ENCODE measurements at regions not wholly inside any gene's neighbourhood (a gene's known extent, or its start where the extent isn't known, plus 50 kb on each side); places are given as distances from the start of the nearest gene placed in this dataset.

GRCh38 chr5:2615917-2616316 lies 135.6 kb downstream of the IRX2 start:
- TF ChIP-seq CTCF (IDR thresholded peaks at IDR 0.05) = no peak
- ATAC-seq (ENCODE audit: insufficient number of reproducible peaks, low FRiP score, low read depth) = no peak
- H3K9me3 ChIP-seq = no peaks in the 10 kb centered on the region
- no peak overlapping the region for H3K4me3 ChIP-seq
- no peaks in the 10 kb centered on the region for H3K4me1 ChIP-seq (ENCODE audit: control insufficient read depth in 1 of 2, low read depth in 2 of 2)
- no peaks in the 10 kb centered on the region for H3K27me3 ChIP-seq (replicated peaks; ENCODE audit: insufficient read depth)
- no peak for DNase-seq (ENCODE audit: low spot score)
- H3K36me3 ChIP-seq = no peaks in the 10 kb centered on the region
- no peak overlapping the region for H3K27ac ChIP-seq

- no peaks in the 10 kb centered on the region for H3K4me1 ChIP-seq (ENCODE audit: control insufficient read depth in 1 of 2, low read depth in 2 of 2)
These were observed 136.9 kb downstream of the IRX2 start for GRCh38 chr5:2614571-2614970.

GRCh38 chr5:2611659-2612058 lies 139.8 kb downstream of the IRX2 start:
- no peak overlapping the region for H3K4me3 ChIP-seq
- H3K27me3 ChIP-seq (replicated peaks; ENCODE audit: insufficient read depth) = no peaks in the 10 kb centered on the region
- no peaks in the 10 kb centered on the region for H3K9me3 ChIP-seq
- no peaks in the 10 kb centered on the region for H3K4me1 ChIP-seq (ENCODE audit: control insufficient read depth in 1 of 2, low read depth in 2 of 2)
- no peak for ATAC-seq (ENCODE audit: insufficient number of reproducible peaks, low FRiP score, low read depth)
- H3K36me3 ChIP-seq = no peaks in the 10 kb centered on the region
- TF ChIP-seq CTCF (IDR thresholded peaks at IDR 0.05) = no peak
- no peak overlapping the region for H3K27ac ChIP-seq
- no peak for DNase-seq (ENCODE audit: low spot score)

More at GRCh38 chr5:2614571-2614970, 136.9 kb downstream of the IRX2 start:
- no peak for TF ChIP-seq CTCF (IDR thresholded peaks at IDR 0.05)
- Histone ChIP-seq H3K27ac (no peak overlapping the region), H3K4me3 (no peak overlapping the region), H3K36me3 (no peaks in the 10 kb centered on the region), H3K27me3 (replicated peaks; ENCODE audit: insufficient read depth) (no peaks in the 10 kb centered on the region), H3K9me3 (no peaks in the 10 kb centered on the region)
- DNase-seq (ENCODE audit: low spot score) = no peak
- ATAC-seq (ENCODE audit: insufficient number of reproducible peaks, low FRiP score, low read depth) = no peak

GRCh38 chr5:2610986-2611385 lies 140.5 kb downstream of the IRX2 start:
- ATAC-seq (ENCODE audit: insufficient number of reproducible peaks, low FRiP score, low read depth) (no peak), DNase-seq (ENCODE audit: low spot score) (no peak)
- no peak overlapping the region for H3K4me3 ChIP-seq
- H3K4me1 ChIP-seq (ENCODE audit: control insufficient read depth in 1 of 2, low read depth in 2 of 2) = no peaks in the 10 kb centered on the region
- H3K27ac ChIP-seq = no peak overlapping the region
- no peak for TF ChIP-seq CTCF (IDR thresholded peaks at IDR 0.05)
- no peaks in the 10 kb centered on the region for H3K27me3 ChIP-seq (replicated peaks; ENCODE audit: insufficient read depth)
- H3K9me3 ChIP-seq = no peaks in the 10 kb centered on the region
- H3K36me3 ChIP-seq = no peaks in the 10 kb centered on the region

GRCh38 chr5:2608391-2608790 lies 143.1 kb downstream of the IRX2 start:
- DNase-seq (ENCODE audit: low spot score) = no peak
- H3K9me3 ChIP-seq = no peaks in the 10 kb centered on the region
- ATAC-seq (ENCODE audit: insufficient number of reproducible peaks, low FRiP score, low read depth) = no peak
- TF ChIP-seq CTCF (IDR thresholded peaks at IDR 0.05) = no peak
- H3K4me3 ChIP-seq = no peak overlapping the region
- no peak overlapping the region for H3K27ac ChIP-seq
- no peaks in the 10 kb centered on the region for H3K4me1 ChIP-seq (ENCODE audit: control insufficient read depth in 1 of 2, low read depth in 2 of 2)
- no peaks in the 10 kb centered on the region for H3K27me3 ChIP-seq (replicated peaks; ENCODE audit: insufficient read depth)
- H3K36me3 ChIP-seq = no peaks in the 10 kb centered on the region
